ENCODE measurements at regions not wholly inside any gene's neighbourhood (a gene's known extent, or its start where the extent isn't known, plus 50 kb on each side); places are given as distances from the start of the nearest gene placed in this dataset.

- no peak for DNase-seq (ENCODE audit: low read depth)
- no peak overlapping the region for H3K4me3 ChIP-seq (ENCODE audit: low read depth, low read length)
- TF ChIP-seq, protein P1, sequence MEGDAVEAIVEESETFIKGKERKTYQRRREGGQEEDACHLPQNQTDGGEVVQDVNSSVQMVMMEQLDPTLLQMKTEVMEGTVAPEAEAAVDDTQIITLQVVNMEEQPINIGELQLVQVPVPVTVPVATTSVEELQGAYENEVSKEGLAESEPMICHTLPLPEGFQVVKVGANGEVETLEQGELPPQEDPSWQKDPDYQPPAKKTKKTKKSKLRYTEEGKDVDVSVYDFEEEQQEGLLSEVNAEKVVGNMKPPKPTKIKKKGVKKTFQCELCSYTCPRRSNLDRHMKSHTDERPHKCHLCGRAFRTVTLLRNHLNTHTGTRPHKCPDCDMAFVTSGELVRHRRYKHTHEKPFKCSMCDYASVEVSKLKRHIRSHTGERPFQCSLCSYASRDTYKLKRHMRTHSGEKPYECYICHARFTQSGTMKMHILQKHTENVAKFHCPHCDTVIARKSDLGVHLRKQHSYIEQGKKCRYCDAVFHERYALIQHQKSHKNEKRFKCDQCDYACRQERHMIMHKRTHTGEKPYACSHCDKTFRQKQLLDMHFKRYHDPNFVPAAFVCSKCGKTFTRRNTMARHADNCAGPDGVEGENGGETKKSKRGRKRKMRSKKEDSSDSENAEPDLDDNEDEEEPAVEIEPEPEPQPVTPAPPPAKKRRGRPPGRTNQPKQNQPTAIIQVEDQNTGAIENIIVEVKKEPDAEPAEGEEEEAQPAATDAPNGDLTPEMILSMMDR (IDR thresholded peaks at IDR 0.05; ENCODE audit: insufficient read depth, low read length) = no peak
Measured at GRCh38 chr21:41594268-41594667, 86.3 kb upstream of the TMPRSS2 start.

GRCh38 chr21:41593760-41594138, 85.8 kb upstream of the TMPRSS2 start:
- TF ChIP-seq, protein P1 (IDR thresholded peaks at IDR 0.05; ENCODE audit: insufficient read depth, low read length) = no peak
- H3K4me3 ChIP-seq (ENCODE audit: low read depth, low read length) = no peak overlapping the region
- DNase-seq (ENCODE audit: low read depth) = no peak

- DNase-seq (ENCODE audit: low read depth) = no peak
Measured at GRCh38 chr21:41593051-41593759, 85.2 kb upstream of the TMPRSS2 start.

DNA sequence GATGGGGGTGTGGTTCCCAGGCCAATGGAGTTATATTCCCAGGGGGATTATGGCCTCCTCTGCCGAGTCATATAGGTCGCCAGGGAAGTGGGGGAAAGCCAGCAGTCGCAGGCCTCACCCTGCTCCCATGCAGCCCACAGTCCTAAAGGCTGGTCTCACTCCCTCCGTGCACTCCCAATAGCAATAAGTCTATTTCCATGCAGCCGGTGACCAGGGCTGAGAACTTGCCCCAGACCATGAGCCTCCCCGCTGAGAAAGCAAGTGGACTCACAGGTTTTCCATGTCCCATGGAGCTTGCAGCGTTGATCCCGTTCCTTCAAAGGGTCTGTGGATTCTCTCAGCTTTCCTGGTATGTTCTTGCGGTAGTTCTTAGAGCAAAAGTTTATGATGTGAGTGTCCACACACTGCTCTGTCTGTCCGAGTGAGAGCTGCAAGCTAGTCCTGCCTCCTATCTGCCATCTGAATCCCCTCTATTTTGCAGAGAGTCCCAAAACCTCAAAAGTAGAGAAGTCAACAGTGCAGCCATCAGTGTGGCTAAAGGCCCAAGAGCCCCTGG, 81.7 kb upstream of the TMPRSS2 start:
- DNase-seq (ENCODE audit: low read depth) = no peak

More at GRCh38 chr21:41593051-41593759, 85.2 kb upstream of the TMPRSS2 start:
- no peak overlapping the region for H3K4me3 ChIP-seq (ENCODE audit: low read depth, low read length)
- TF ChIP-seq, protein P1 (IDR thresholded peaks at IDR 0.05; ENCODE audit: insufficient read depth, low read length) = no peak

GRCh38 chr21:41589131-41589530, 81.2 kb upstream of the TMPRSS2 start:
- H3K4me3 ChIP-seq (ENCODE audit: low read depth, low read length) = no peak overlapping the region
- no peak for DNase-seq (ENCODE audit: low read depth)
- TF ChIP-seq, protein P1 (IDR thresholded peaks at IDR 0.05; ENCODE audit: insufficient read depth, low read length) = no peak

More for the DNA sequence above, 81.7 kb upstream of the TMPRSS2 start:
- TF ChIP-seq, protein P1 (IDR thresholded peaks at IDR 0.05; ENCODE audit: insufficient read depth, low read length) = no peak
- H3K4me3 ChIP-seq (ENCODE audit: low read depth, low read length) = no peak overlapping the region

DNA sequence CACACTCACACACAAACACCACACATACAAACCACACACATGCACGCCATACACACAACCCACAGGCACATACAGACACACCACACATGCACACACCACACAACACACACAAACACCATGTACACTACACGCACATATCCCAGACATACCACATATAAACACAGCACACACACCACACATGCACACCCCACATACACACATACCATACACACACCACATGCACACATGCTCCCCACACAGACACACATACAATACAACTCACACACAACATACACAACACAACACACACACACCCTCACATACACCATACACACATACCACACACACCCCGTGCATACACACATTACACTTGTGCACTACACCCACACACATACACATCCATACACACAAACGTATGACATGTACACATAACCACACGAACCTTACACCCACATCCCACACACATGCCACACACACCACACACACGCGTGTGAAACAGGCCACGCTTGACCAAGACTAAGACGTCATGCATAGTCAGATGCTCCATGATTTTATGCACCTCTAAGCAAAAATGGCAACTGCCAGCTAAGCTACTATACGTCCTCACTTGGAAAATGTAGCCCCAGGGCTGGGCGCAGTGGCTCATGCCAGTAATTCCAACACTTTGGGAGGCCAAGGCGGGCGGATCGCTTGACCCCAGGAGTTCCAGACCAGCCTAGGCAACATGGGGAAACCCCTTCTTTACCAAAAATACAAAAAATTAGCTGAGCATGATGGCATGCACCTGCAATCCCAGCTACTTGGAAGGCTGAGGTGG, 77.4 kb upstream of the TMPRSS2 start:
- DNase-seq (ENCODE audit: low read depth) = no peak
- H3K4me3 ChIP-seq (ENCODE audit: low read depth, low read length) = no peak overlapping the region
- TF ChIP-seq, protein P1 (IDR thresholded peaks at IDR 0.05; ENCODE audit: insufficient read depth, low read length) = no peak
